ENCODE measurements at regions not wholly inside any gene's neighbourhood (a gene's known extent, or its start where the extent isn't known, plus 50 kb on each side); places are given as distances from the start of the nearest gene placed in this dataset.

GRCh38 chr18:37997695-37998094, 432.1 kb upstream of the CELF4 start:
- H3K4me1 ChIP-seq (ENCODE audit: insufficient read depth), result no peaks in the 10 kb centered on the region
- 91 to 97% (median 97%) methylated on average over 1 of the region's 1 CpG for WGBS, 3 donors
- H3K27me3 ChIP-seq, result no peaks in the 10 kb centered on the region
- DNase-seq, result no peak
- H3K27ac ChIP-seq, result no peak overlapping the region
- no peak overlapping the region for H3K4me3 ChIP-seq
- intact Hi-C loops (cut with DNase I), result no loop called here
- TF ChIP-seq EP300 (IDR thresholded peaks at IDR 0.05), result no peak
- no peak for TF ChIP-seq POLR2A (IDR thresholded peaks at IDR 0.05)
- TF ChIP-seq CTCF (IDR thresholded peaks at IDR 0.05), result no peak
- H3K36me3 ChIP-seq, result no peaks in the 10 kb centered on the region
- H3K9me3 ChIP-seq, result no peaks in the 10 kb centered on the region

- no peaks in the 10 kb centered on the region for H3K36me3 ChIP-seq
Measured at GRCh38 chr18:37987901-37988300, 422.3 kb upstream of the CELF4 start.

DNA sequence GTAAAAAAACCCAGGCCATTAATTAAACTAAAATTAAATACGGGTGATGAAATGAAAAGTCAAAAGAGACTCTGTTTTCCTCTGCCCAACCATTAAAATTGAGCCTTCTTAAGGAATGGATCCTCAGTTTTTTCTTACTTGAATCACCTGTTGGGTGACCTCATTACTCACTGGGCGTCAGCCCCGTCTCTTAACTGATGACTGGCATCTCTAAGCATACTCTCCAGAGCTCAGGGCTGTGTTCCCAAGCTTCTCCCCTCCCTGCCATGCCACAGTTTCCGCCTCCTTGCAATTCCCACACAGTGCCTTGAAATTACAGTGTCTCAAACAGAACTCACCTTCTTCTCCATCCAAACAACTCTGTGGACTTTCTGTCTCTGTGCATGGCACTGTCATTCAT, 421.1 kb upstream of the CELF4 start:
- intact Hi-C loops (cut with DNase I), result no loop called here

More at GRCh38 chr18:37987901-37988300, 422.3 kb upstream of the CELF4 start:
- 89 to 93% (median 92%) methylated on average over 5 of the region's 5 CpGs for WGBS, 3 donors
- TF ChIP-seq CTCF (IDR thresholded peaks at IDR 0.05) (no peak), EP300 (IDR thresholded peaks at IDR 0.05) (no peak), POLR2A (IDR thresholded peaks at IDR 0.05) (no peak)
- H3K4me1 ChIP-seq (ENCODE audit: insufficient read depth), result no peaks in the 10 kb centered on the region
- DNase-seq, result no peak
- intact Hi-C loops (cut with DNase I), result no loop called here
- no peaks in the 10 kb centered on the region for H3K27me3 ChIP-seq
- no peak overlapping the region for H3K27ac ChIP-seq
- no peaks in the 10 kb centered on the region for H3K9me3 ChIP-seq
- no peak overlapping the region for H3K4me3 ChIP-seq

GRCh38 chr18:37985126-37985525, 419.5 kb upstream of the CELF4 start:
- Histone ChIP-seq H3K4me3 (no peak overlapping the region), H3K27ac (no peak overlapping the region), H3K36me3 (no peaks in the 10 kb centered on the region), H3K9me3 (no peaks in the 10 kb centered on the region), H3K4me1 (ENCODE audit: insufficient read depth) (no peaks in the 10 kb centered on the region), H3K27me3 (no peaks in the 10 kb centered on the region)
- TF ChIP-seq CTCF (IDR thresholded peaks at IDR 0.05), result no peak
- TF ChIP-seq EP300 (IDR thresholded peaks at IDR 0.05), result no peak
- DNase-seq, result no peak
- intact Hi-C loops (cut with DNase I), result no loop called here
- 78 to 83% (median 80%) methylated on average over 5 of the region's 5 CpGs for WGBS, 3 donors

More for the DNA sequence above, 421.1 kb upstream of the CELF4 start:
- no peak overlapping the region for H3K4me3 ChIP-seq
- 64 to 93% (median 87%) methylated on average over 4 of the region's 4 CpGs for WGBS, 3 donors
- no peaks in the 10 kb centered on the region for H3K9me3 ChIP-seq
- no peaks in the 10 kb centered on the region for H3K4me1 ChIP-seq (ENCODE audit: insufficient read depth)
- TF ChIP-seq POLR2A (IDR thresholded peaks at IDR 0.05) (no peak), EP300 (IDR thresholded peaks at IDR 0.05) (no peak), CTCF (IDR thresholded peaks at IDR 0.05) (no peak)
- H3K27ac ChIP-seq, result no peak overlapping the region
- DNase-seq, result no peak
- H3K27me3 ChIP-seq, result no peaks in the 10 kb centered on the region
- no peaks in the 10 kb centered on the region for H3K36me3 ChIP-seq

- TF ChIP-seq EP300 (IDR thresholded peaks at IDR 0.05), result no peak
- TF ChIP-seq POLR2A (IDR thresholded peaks at IDR 0.05), result no peak
- no peak for TF ChIP-seq CTCF (IDR thresholded peaks at IDR 0.05)
- Histone ChIP-seq H3K27me3 (no peaks in the 10 kb centered on the region), H3K36me3 (no peaks in the 10 kb centered on the region), H3K4me3 (no peak overlapping the region), H3K9me3 (no peaks in the 10 kb centered on the region), H3K27ac (no peak overlapping the region), H3K4me1 (ENCODE audit: insufficient read depth) (no peaks in the 10 kb centered on the region)
- no peak for DNase-seq
- intact Hi-C loops (cut with DNase I), result no loop called here
Measured at GRCh38 chr18:37980556-37980955, 415.0 kb upstream of the CELF4 start.

Measured in ovary (tissue), 7 donors.